ENCODE measurements at regions not wholly inside any gene's neighbourhood (a gene's known extent, or its start where the extent isn't known, plus 50 kb on each side); places are given as distances from the start of the nearest gene placed in this dataset.

GRCh38 chr1:193312432-193312831, 126.0 kb upstream of the B3GALT2 start:
- Histone ChIP-seq H3K9me3 (no peaks in the 10 kb centered on the region), H3K27ac (no peak overlapping the region), H3K4me1 (ENCODE audit: control insufficient read depth in 1 of 2, low read depth in 2 of 2) (no peaks in the 10 kb centered on the region), H3K4me3 (no peak overlapping the region), H3K36me3 (no peaks in the 10 kb centered on the region), H3K27me3 (replicated peaks; ENCODE audit: insufficient read depth) (no peaks in the 10 kb centered on the region)
- TF ChIP-seq, protein P1, sequence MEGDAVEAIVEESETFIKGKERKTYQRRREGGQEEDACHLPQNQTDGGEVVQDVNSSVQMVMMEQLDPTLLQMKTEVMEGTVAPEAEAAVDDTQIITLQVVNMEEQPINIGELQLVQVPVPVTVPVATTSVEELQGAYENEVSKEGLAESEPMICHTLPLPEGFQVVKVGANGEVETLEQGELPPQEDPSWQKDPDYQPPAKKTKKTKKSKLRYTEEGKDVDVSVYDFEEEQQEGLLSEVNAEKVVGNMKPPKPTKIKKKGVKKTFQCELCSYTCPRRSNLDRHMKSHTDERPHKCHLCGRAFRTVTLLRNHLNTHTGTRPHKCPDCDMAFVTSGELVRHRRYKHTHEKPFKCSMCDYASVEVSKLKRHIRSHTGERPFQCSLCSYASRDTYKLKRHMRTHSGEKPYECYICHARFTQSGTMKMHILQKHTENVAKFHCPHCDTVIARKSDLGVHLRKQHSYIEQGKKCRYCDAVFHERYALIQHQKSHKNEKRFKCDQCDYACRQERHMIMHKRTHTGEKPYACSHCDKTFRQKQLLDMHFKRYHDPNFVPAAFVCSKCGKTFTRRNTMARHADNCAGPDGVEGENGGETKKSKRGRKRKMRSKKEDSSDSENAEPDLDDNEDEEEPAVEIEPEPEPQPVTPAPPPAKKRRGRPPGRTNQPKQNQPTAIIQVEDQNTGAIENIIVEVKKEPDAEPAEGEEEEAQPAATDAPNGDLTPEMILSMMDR (IDR thresholded peaks at IDR 0.05) = no peak
- DNase-seq (ENCODE audit: low spot score) (no peak), ATAC-seq (ENCODE audit: insufficient number of reproducible peaks, low FRiP score, low read depth) (no peak)

- no peaks in the 10 kb centered on the region for H3K4me1 ChIP-seq (ENCODE audit: control insufficient read depth in 1 of 2, low read depth in 2 of 2)
- H3K9me3 ChIP-seq = no peaks in the 10 kb centered on the region
- DNase-seq (ENCODE audit: low spot score) = no peak
- no peaks in the 10 kb centered on the region for H3K27me3 ChIP-seq (replicated peaks; ENCODE audit: insufficient read depth)
- no peak for ATAC-seq (ENCODE audit: insufficient number of reproducible peaks, low FRiP score, low read depth)
- no peak overlapping the region for H3K27ac ChIP-seq
- TF ChIP-seq, protein P1 (IDR thresholded peaks at IDR 0.05) = no peak
- no peak overlapping the region for H3K4me3 ChIP-seq
- no peaks in the 10 kb centered on the region for H3K36me3 ChIP-seq
These were observed 125.0 kb upstream of the B3GALT2 start for GRCh38 chr1:193311226-193311948.

- Histone ChIP-seq H3K9me3 (no peaks in the 10 kb centered on the region), H3K4me3 (no peak overlapping the region), H3K4me1 (ENCODE audit: control insufficient read depth in 1 of 2, low read depth in 2 of 2) (no peaks in the 10 kb centered on the region), H3K36me3 (no peaks in the 10 kb centered on the region), H3K27ac (no peak overlapping the region), H3K27me3 (replicated peaks; ENCODE audit: insufficient read depth) (no peaks in the 10 kb centered on the region)
- TF ChIP-seq, protein P1 (IDR thresholded peaks at IDR 0.05) = no peak
- ATAC-seq (ENCODE audit: insufficient number of reproducible peaks, low FRiP score, low read depth) (no peak), DNase-seq (ENCODE audit: low spot score) (no peak)
These were observed 124.2 kb upstream of the B3GALT2 start for GRCh38 chr1:193310564-193310963.

DNA sequence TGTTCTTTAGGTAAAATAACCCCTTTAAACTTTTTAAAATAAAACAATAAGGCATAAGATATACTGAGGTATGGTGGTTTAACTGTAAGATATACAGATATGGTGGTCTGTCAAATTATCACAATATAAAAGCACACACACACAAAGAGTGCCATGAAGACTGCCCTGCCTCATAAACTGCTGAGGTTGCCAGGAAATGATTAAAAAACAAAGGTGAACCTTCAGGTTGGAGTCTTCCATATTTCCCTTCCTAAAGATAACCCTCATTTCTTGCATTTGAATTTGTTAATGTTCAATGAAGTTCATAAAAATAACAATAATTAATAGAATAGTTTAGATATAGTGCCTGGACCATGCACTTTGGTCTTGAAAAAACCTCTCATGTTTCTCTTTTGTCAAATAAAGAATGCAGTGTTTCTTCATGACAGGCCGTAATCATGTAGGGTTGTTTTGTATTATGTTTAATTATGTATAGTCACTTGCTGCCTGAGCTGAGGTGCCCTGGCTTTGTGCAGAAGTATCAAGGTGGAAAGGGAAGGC, 123.6 kb upstream of the B3GALT2 start:
- Histone ChIP-seq H3K4me1 (ENCODE audit: control insufficient read depth in 1 of 2, low read depth in 2 of 2) (no peaks in the 10 kb centered on the region), H3K36me3 (no peaks in the 10 kb centered on the region), H3K9me3 (no peaks in the 10 kb centered on the region), H3K27me3 (replicated peaks; ENCODE audit: insufficient read depth) (no peaks in the 10 kb centered on the region), H3K27ac (no peak overlapping the region), H3K4me3 (no peak overlapping the region)
- TF ChIP-seq, protein P1 (IDR thresholded peaks at IDR 0.05) = no peak
- DNase-seq (ENCODE audit: low spot score) = no peak
- no peak for ATAC-seq (ENCODE audit: insufficient number of reproducible peaks, low FRiP score, low read depth)

DNA sequence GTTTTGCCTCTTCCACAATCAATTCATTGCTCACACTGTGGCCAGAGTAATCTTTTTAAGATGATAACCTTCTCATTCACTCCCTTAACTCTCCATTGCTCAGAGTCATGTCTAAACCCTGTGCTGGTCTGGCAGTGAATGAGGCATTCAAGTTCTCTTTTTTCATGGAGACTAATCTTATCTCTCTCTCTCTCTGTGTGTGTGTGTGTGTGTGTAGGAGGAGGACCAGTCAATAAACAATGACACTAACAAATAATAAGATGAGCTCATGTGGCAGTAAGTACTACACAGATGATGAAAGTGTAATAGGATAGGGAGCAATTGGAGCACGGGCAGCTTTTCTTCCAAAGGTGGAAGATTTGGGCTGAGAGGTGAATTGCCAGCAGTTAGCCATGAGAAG, 122.0 kb upstream of the B3GALT2 start:
- no peak overlapping the region for H3K4me3 ChIP-seq
- no peaks in the 10 kb centered on the region for H3K4me1 ChIP-seq (ENCODE audit: control insufficient read depth in 1 of 2, low read depth in 2 of 2)
- no peaks in the 10 kb centered on the region for H3K9me3 ChIP-seq
- no peaks in the 10 kb centered on the region for H3K27me3 ChIP-seq (replicated peaks; ENCODE audit: insufficient read depth)
- no peak overlapping the region for H3K27ac ChIP-seq
- DNase-seq (ENCODE audit: low spot score) (no peak), ATAC-seq (ENCODE audit: insufficient number of reproducible peaks, low FRiP score, low read depth) (no peak)
- H3K36me3 ChIP-seq = no peaks in the 10 kb centered on the region
- TF ChIP-seq, protein P1 (IDR thresholded peaks at IDR 0.05) = no peak
